Amniotic stem cell (primary cell): ENCODE measurements at regions not wholly inside any gene's neighbourhood (a gene's known extent, or its start where the extent isn't known, plus 50 kb on each side); places are given as distances from the start of the nearest gene placed in this dataset.

Experiments used
- DNase-seq: peaks from one replicate; lab custom pipeline; 2025; lab: John Stamatoyannopoulos, UW

DNA sequence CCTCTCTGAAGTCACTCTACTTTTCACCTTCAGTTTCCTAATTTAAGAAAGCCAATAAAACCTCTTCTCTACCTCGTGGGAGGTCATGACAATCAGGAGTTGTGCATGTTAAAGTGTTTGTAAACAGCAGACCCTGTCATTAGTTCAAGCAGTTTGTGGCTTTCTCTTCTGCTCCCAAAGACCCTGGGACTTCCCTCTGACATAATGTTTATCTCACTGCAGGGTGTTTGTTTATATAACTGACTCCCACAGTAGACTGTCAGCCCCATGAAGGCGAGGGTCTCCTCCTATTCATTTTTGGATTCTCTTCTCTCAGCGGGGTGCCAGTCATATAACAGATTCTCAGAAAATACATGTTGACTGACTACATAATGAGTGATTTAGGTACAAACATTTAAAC, 360.0 kb upstream of the ZNF462 start:
- no peak for DNase-seq

DNA sequence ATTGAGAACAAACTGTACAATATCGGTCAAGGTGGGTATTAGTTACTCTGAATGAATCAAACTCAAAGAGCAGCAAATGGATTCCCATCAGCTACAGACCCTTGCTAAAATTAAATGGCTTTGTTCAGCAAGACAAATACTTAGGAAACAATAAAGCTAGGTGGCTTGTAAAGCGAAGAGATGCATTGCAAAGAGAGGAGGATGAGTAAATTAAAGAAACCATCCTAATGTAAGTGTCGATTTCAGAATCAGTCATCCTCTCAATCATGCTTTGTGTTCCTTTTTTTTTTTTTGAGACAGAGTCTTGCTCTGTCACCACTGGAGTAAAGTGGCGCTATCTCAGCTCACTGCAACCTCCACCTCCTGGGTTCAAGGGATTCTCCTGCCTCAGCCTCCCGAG, 359.2 kb upstream of the ZNF462 start:
- no peak for DNase-seq

DNA sequence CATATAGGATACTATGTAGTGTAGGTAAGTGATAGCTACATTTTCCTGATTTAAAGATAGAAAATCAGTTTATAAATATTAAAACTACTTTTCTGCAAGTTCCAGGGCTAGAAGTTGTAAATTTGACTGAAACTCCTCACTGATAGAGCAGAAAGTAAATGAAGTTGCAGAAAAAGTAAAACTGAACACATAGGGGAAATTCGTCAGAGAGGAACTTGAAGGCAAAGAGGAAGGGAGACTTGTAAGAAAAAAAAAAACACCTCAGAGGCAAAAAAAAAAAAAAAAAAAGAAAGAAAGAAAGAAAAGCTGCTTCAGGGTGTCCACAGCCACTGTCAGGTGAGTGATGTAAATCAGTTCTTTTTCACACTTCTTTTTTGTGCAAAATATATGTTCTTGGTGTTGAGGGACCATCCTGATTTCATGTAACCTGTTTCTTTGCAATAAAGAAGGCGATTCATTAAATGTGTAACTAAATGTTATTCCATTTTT, 336.2 kb upstream of the ZNF462 start:
- no peak for DNase-seq

DNA sequence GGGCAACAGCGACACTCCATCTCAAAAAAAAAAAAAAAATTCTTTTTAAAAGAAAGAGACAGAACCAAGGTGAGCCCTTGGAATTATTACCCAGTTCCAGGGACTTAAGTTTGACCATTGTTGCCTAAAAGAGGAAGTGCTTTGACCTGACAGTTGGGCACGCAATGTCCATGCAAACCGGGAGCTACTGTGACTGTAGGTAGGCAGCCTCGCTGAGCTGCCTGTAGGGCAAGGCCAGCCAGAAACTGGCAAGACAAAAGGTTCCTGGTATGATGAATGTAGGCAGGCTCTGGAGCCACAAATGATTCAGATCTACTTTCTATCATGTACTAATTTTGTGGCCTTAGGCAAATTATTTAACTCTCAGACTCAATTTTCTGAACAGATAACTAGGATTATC, 334.8 kb upstream of the ZNF462 start:
- DNase-seq: no peak

DNA sequence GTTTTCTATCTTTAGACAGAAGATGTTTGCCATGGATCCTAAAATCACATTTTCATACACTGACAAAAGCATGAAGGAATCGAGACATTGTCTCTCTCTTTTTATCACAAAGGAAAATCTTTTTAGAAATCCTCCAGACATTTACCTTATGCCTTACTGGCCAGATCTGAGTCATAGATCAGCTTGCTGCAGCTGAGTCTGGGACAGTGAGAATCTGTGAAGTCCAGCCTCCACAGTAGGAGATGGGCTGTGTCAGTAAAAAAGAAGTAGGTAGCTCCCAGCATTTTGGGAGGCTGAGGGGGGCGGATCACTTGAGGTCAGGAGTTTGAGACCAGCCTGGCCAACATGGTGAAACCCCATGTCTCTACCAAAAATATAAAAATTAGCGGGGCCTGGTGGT, 333.4 kb upstream of the ZNF462 start:
- DNase-seq: no peak

DNA sequence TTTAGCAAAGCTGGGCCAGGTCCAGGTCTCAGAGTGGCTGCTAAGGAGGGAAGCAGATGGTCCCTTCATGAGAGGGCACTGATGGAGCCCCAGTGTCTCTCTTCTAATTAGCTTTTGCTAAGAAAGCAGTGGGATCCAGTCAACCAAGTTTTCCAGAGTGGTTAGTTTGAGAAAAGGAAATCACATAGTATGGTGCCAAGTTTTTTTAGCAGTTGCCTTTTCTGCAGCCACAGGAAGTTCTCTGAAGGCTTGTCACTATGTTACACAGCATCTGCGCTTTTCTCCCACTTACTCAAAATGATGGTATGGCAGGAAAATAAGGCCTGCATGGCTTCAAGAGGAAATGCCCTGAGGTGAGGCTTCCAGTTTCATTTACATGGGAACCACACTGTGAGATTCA, 331.5 kb upstream of the ZNF462 start:
- no peak for DNase-seq

DNA sequence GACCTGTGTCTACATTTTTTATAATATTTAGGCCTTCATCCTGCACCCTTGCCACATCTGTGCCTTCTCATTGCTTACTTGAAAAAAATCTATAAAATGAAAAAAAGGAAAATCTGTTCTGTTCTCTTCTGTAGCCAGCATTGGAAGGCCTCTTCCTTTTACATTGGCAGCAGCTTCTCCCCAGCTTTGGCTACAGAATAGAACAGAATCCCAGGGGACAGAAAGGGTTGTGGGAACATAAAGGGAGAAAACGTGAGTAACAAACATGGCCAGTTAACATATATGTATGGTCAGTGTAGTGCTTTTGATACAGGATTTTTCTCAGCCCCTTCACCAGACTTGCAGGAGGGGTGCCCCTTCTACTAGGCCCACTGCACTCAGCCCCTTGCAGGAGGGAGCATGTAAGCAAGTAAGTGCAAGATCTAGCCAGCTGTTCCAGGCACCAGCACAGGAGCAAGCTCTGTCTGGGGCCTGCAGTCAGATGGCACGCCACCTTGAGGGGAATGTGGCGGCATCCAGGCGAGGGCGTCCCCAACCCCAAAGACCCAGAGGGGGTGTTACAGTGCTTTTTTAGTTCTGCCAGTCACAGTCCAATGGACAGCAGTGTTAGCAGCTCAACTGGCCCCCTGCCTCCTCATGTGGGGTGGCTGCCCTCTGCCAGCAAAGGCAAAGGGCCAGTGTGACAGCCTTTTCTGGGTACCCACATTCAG, 330.5 kb upstream of the ZNF462 start:
- no peak for DNase-seq

DNA sequence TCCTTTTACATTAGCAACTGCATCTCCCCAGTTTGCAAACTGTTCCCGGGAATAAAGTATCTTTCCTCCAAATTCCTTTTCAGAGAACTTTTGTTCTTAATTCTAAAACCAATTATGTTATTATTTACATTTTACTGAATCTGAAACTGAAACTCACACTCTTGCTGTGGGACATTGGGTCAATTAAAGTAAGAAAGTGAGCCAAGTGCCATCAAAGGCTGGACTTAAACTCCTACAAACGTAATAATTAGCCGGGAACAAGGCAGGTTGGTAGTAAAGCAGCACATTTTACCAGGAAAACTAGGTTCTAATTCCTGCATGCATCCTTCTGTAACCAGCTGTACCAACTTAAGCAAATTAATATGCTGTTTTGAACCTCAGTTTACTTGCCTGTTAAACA, 328.2 kb upstream of the ZNF462 start:
- no peak for DNase-seq

DNA sequence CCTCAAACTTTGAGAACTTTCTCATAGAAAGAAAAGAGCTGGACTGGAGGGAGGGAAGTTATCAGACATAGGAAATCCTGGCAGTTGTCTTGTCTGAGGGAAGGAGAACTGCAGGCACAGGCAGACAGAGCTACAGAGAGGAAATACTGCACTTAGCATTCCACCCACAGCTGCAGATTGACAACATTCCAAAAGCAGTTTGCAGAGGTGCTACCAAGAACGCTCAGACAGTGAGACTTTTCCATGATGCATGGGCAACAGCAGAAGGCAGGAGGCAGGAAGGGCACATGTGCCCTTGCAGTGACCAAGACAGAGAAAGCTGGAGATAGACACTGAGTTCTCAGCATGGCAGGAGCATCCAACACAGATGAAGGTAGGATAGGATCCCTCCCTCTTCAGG, 327.5 kb upstream of the ZNF462 start:
- DNase-seq: no peak

DNA sequence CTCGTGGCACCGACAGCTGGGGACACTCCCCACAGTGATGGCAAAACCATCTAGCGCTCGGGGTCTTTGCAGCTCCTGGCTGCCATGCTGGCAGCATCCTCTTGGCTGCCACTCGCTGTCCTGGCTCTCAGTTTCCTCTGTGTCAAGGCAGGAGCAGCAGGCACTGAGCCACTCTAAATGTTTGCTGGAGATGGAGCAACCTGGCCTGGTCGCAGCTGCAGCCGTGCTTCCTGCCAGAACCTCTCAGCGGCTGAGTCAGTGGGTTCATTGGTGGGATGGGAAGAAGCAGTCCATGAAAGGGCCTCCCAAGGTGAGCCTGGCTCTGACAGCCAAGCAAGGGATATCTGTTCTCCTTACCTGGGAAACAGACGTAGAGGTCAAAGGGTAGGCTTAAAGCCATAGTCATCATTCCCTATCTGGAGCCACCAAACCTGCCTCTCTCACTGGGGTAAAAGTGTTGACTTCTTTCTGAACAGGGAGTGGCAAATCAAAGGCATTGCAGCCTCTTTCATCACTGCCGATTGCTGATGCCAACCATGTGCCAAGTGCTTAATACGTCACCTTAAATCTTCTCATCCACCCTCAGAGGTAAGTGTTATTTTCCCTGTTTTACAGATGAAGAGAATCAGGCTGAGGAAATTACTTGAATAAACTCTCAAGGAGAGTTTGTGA, 304.8 kb upstream of the ZNF462 start:
- no peak for DNase-seq

DNA sequence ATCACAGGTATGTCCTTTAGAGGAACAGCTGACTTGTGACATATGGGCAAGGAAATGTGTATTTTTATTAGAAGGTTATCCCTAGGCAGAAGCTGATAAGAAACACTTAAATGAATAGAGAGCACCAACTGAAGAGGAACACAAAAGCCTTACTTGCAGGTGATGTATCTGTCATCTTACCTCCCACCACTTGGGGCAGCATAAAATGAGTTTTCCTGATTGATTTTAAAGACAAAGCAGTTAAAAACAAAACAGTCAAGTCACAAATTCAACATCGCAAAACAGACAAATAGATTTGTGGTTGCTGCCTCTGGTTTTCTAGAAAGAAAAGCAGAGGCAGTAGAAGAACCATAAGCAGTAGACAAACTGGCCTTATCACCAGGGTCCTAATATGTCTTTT, 302.4 kb upstream of the ZNF462 start:
- no peak for DNase-seq

DNA sequence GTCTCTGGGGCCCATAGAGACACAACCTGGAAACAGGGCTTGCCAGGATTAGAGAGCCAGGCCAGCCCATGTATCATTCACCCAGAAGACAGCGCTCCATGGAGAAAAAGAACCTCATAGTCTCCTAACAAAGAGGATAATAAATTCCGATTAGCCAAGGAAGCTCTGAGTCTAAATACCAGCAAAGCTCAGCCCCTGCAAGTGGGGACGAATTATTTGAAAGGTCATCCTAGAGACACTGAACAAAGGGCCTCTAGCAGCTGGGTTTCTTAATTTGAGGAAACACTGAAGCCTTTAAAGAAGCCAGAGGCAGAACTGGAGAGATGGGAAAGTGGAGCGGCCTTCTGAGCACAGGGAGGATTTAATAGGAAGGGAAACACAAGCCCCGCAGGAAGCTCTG, 287.1 kb upstream of the ZNF462 start:
- DNase-seq: no peak

DNA sequence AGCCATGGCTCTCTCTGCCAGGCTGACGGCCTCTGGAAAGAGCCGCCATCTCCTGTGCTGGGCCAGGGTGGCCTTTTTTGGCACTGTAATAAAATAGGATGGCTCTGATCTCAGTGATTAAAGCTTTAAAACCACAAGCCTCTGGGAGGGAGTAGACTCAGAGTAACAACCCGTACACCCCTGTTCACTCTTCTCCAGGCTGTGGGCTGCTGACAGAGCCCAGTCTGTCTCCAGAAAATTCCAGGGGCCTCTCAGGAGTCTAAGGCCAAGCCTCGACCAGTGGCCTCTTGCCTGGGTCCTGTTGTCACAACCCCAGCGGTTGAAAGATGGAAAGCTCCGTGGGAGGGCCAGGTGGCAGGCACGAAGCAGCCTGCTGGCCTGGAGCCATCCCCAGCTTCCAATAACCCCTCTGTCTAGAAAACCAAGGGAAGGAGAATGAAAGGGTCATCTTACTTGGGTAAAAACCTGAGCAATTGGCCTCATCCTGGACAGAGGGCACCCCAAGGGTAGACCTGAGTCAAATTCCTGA, 286.7 kb upstream of the ZNF462 start:
- DNase-seq: no peak

DNA sequence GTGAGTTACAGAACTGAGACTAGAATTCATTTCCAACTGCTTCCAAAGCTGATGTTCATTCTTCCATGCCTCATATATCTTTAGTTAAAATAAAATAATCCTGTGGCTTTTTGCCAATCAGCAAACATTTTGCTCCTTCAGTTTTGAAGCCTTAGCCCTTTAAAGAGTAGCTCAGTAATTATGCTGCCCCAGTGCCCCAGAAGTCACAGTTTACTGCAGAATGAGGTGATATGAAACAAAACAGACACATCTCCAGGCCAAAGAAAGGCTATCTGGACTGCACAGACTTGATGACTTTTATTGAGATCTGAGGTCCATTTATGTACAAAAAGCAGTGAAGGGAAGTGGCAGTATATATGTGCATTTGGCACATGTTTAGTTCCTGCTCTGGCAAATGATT, 285.8 kb upstream of the ZNF462 start:
- no peak for DNase-seq

DNA sequence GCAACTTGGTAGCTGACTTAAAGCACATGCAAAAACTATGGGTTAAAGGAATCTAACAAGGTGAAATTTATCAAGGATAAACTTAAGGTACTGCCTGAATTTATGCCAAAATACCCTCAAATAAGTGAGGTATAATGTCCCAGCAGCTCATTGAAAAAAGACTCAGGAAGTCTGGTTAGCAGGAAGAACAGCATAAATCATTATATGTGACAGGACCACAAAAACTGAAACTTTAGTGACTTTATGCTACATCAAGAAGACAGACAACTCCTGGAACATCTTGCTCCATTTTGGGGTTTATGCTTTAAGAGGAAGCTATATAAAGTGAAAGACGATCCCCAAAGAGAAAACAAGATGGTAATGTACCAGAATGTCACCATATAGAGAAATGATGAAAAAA, 282.4 kb upstream of the ZNF462 start:
- no peak for DNase-seq

DNA sequence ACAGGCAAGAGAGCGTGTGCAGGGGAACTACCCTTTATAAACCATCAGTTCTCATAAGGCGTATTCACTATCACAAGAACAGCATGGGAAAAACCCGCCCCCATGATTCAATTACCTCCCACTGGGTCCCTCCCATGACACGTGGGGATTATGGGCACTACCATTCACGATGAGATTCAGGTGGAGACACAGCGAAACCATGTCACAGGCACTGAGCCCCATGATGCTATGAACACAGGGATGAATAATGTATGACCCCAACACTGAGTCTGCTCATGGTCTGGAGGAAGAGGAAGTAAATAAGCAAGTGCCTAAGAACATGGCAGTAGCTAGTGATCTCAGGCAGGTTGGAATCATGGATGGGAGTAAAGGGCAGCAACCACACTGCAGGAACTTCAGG, 281.0 kb upstream of the ZNF462 start:
- no peak for DNase-seq

DNA sequence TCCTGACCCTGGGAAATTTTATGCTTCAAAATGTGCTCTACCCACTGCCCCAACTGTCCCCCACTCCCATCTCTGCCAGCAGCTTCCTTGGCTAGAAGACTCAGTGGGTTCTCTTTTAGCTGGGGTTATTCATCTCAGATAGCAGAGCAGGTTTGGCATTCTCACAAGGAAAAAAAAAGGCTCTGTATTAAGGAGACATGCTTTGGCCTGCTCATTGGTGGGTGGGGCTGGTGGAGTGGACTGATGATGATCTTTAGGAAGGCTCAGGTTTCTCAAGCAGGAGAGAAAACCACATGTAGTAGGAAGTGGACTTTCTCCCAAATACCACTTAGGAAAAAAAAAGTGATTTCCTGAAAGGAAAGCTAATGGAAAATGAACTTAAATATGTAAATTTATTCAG, 279.2 kb upstream of the ZNF462 start:
- no peak for DNase-seq

DNA sequence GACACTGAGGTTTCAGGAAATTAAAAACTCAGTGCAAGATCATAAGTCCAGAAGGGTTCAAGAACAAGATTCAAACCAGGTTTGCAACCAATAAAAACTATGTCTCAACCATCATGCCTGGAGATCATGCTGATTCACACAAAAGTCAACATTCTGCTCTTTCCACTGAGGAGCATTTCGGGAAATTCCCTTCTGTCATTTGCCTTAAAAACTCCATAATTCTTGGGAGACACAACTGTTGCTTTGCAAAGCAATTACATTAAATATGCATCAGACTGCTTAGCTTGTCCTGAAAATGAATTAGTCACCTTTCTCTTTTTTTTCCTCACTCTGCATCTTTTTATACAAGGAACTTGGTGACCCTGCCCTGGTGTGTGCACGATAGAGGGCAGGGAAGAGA, 275.9 kb upstream of the ZNF462 start:
- no peak for DNase-seq

DNA sequence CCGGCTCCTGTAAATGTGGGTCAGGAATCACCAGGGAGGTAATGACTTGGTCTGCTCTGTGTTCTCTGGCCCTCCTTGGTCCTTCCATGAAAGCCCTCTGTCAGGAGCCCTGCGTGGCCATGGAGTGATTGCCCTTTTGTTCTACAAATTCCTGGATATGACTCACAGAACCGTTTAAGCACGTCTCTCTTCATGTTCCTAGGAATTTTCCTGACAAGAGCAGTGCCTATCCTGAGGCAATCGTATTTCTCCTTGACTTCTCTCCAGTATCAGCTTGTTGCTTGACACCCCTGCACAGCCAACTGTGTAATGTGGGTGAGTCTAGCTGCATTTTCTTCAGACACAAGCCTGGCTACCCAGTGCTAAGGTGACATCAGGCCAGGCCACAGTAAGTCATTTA, 274.3 kb upstream of the ZNF462 start:
- DNase-seq: no peak

DNA sequence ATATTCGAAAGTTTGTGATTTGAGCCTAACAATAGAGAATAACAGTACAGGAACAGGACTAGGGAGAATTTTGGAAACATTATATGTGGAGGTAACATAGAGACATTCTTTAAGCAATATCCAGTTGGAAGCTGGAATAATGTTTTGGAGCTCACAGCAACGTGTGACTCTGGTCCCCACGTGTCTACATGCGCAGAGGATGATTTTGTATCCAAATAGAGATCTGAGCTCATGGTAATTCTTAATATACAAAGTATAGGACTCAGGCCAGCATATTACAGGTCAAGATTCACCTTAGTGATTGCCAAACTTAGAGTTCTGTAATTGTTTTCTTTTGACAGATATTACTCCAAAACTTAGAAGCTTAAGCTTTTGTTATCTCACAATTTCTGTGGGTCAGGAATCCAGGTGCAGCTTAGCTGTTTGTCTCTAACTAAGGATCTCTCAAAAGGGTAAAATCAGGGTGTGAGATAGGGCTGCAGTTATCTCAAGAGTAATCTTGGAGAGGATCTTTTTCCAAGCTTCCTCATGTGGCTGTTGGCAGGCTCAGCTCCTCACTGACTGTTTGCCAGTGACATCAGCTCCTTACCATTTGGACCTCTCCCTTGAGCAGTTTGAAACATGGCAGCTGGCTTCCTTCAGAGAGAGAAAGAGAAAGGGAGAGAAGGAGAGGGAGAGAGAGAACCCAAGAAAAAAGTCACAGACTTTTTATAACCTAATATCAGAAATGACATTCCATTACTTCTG, 272.0 kb upstream of the ZNF462 start:
- DNase-seq: no peak

DNA sequence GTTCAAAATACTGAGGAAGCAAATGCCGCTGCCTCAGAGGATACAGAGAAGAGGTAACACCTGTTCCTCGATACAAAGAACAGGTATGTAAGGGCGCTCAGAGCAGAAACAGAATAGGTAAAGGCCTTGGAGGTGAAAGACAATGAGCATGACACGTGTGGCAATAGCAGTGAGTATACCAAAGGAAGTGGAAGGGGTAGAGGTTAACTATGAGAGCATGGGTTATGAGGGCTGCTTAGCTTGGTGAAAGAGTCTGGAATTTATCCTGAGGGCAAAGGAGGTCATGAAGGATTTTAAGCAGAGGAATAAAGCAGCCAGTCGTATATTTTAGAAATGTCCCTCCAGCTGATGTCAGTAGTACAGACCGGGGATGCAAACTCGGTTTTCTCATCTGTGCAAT, 269.8 kb upstream of the ZNF462 start:
- DNase-seq: no peak

DNA sequence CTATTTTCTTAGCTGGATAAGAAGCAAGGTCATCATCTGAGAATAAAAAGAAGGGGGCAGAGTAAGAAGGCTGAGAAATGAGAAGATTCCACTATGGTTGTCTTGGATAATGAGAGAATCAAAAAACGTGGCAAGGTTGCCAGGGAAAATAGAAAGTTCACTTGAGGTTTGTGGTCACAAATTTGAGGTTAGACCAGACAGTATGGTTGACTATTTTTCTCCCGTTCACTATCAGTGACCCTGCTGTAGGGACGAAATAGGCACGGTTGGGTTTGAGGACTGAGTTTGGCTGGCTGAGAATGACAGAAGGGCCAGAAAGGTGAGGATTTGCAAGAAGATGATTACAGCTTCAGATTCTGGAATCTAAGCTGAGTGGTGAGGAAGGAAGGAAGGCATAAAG, 266.0 kb upstream of the ZNF462 start:
- DNase-seq: no peak

DNA sequence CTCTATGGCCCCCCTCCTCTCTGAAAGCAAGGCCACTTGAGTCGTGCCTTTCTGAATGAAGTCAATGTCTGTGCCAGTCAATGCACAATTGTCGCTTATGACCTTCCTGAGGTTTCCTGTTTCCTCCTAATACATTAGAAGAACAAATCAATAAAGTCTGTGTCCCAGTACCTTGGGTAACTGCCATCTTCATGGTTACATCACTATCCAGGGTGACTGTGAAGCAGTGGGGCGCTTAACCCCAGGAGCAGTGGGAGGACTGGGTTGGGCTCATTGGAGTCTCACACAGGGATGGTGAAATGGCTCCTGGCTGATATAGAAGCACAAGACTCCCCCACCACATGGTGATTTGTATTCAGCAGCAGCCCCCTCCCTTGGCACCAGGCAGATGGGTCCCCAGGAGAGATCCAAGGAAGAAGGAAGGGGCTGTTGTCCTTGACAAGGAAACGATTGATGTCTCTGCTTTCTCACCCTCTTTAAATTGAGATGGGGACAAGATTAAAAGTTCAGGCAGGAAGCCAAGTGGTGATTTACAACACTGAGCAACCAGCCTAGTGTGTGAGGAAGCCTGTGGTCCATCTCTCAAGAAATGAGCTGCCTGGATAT, 261.9 kb upstream of the ZNF462 start:
- no peak for DNase-seq
